AG04450 (cell line): ENCODE measurements at regions not wholly inside any gene's neighbourhood (a gene's known extent, or its start where the extent isn't known, plus 50 kb on each side); places are given as distances from the start of the nearest gene placed in this dataset.

Experiments
- CTCF ChIA-PET: fragments of 300-600, 350-600 bp; formaldehyde crosslinking; extraction: SDS; loops from one replicate; lab custom pipeline; 2022; ENCODE audit warnings: antibody characterized with exemption, inconsistent platforms; lab: Charles Lee
- POLR2A ChIA-PET: fragments of 350-600 bp; formaldehyde crosslinking; extraction: SDS; loops from one replicate; lab custom pipeline; 2021; ENCODE audit warnings: antibody characterized with exemption, inconsistent platforms; lab: Yijun Ruan, JAX
- DNase-seq: peaks from one replicate; pipeline ENCODE4 v3.0.0-alpha.2; 2011; ENCODE audit warnings: low read depth, low spot score
- H3K27ac ChIP-seq: one replicate; pipeline ENCODE4 v1.5.1; 2012; ENCODE audit warnings: low read depth, low read length, control low read depth
- H3K27me3 ChIP-seq: one replicate; pipeline ENCODE4 v1.6.0; 2012; ENCODE audit warnings: low read length; ENCODE audit not compliant: control insufficient read depth, insufficient read depth
- H3K4me3 ChIP-seq: 2 replicates; pipeline ENCODE4 v1.5.1; 2011; ENCODE audit warnings: mild to moderate bottlenecking, low read depth, low read length, control low read depth
- H3K9me3 ChIP-seq: 2 replicates; pipeline ENCODE4 v1.5.1; 2012; ENCODE audit warnings: low read length; ENCODE audit not compliant: control insufficient read depth, insufficient read depth
- CTCF ChIP-seq: IDR thresholded peaks from 2 replicates; pipeline ENCODE4 v1.5.1; 2011; ENCODE audit warnings: low read depth, low read length, control low read depth, inconsistent platforms

- Histone ChIP-seq H3K9me3 (no peaks in the 10 kb centered on the region), H3K27ac (no peak overlapping the region), H3K27me3 (peaks cover 2% of the 10 kb centered on the region), H3K4me3 (no peak overlapping the region)
- ChIA-PET POLR2A (no interaction called here), CTCF (no interaction called here)
- no peak for TF ChIP-seq CTCF
- DNase-seq: no peak
Measured at GRCh38 chr5:109923205-109923604, 233.5 kb downstream of the MAN2A1 start.

- POLR2A ChIA-PET: no interaction called here
- TF ChIP-seq CTCF: no peak
- H3K9me3 ChIP-seq: no peaks in the 10 kb centered on the region
- DNase-seq: no peak
- no peak overlapping the region for H3K27ac ChIP-seq
- CTCF ChIA-PET: no interaction called here
- peaks cover 2% of the 10 kb centered on the region for H3K27me3 ChIP-seq
- H3K4me3 ChIP-seq: no peak overlapping the region
Measured at GRCh38 chr5:109924237-109925107, 234.7 kb downstream of the MAN2A1 start.

GRCh38 chr5:109927639-109928038 is 237.9 kb downstream of the MAN2A1 start:
- Histone ChIP-seq H3K4me3 (no peak overlapping the region), H3K27me3 (peaks cover 2% of the 10 kb centered on the region)
- CTCF ChIA-PET: no interaction called here

GRCh38 chr5:109928046-109928445 is 238.3 kb downstream of the MAN2A1 start:
- H3K9me3 ChIP-seq: no peaks in the 10 kb centered on the region

More at GRCh38 chr5:109927639-109928038, 237.9 kb downstream of the MAN2A1 start:
- H3K9me3 ChIP-seq: no peaks in the 10 kb centered on the region
- no peak for TF ChIP-seq CTCF
- POLR2A ChIA-PET: no interaction called here
- DNase-seq: no peak
- no peak overlapping the region for H3K27ac ChIP-seq

More at GRCh38 chr5:109928046-109928445, 238.3 kb downstream of the MAN2A1 start:
- Histone ChIP-seq H3K27ac (no peak overlapping the region), H3K27me3 (peaks cover 2% of the 10 kb centered on the region), H3K4me3 (no peak overlapping the region)
- CTCF ChIA-PET: no interaction called here
- no peak for TF ChIP-seq CTCF
- POLR2A ChIA-PET: no interaction called here
- no peak for DNase-seq
